ENCODE measurements at regions not wholly inside any gene's neighbourhood (a gene's known extent, or its start where the extent isn't known, plus 50 kb on each side); places are given as distances from the start of the nearest gene placed in this dataset.

DNA sequence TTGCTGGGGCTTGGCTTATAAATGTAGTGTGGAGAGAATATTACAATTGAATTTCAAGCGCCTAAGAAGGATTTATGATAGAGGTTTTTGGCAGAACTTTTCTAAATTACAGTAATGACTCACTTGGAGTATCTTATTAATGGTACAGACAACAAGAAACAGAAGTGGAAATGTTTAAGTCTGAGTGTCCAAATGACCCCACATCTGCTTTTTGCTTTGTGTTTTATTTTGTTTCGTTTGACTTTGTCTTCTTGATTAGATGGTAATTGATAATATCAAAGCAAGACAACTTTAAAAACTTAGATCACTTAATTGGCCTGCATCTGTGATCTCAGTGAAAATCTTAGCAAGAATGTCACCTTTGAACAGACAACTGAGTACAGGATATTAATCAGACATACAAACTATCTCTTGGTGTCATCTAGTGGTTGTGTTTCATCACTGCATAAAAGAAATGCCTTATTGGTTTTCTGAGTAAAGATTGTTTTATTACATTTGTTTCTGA is 577.4 kb downstream of the ISL1 start:
- TF ChIP-seq, protein P1, sequence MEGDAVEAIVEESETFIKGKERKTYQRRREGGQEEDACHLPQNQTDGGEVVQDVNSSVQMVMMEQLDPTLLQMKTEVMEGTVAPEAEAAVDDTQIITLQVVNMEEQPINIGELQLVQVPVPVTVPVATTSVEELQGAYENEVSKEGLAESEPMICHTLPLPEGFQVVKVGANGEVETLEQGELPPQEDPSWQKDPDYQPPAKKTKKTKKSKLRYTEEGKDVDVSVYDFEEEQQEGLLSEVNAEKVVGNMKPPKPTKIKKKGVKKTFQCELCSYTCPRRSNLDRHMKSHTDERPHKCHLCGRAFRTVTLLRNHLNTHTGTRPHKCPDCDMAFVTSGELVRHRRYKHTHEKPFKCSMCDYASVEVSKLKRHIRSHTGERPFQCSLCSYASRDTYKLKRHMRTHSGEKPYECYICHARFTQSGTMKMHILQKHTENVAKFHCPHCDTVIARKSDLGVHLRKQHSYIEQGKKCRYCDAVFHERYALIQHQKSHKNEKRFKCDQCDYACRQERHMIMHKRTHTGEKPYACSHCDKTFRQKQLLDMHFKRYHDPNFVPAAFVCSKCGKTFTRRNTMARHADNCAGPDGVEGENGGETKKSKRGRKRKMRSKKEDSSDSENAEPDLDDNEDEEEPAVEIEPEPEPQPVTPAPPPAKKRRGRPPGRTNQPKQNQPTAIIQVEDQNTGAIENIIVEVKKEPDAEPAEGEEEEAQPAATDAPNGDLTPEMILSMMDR (IDR thresholded peaks at IDR 0.05), result peak; percentile 64
- H3K9me3 Mint-ChIP-seq (ENCODE audit: low read depth), result no peaks in the 10 kb centered on the region
- no peak overlapping the region for H3K4me3 Mint-ChIP-seq (ENCODE audit: unreplicated experiment)
- no peaks in the 10 kb centered on the region for H3K36me3 Mint-ChIP-seq (ENCODE audit: low read depth)
- peaks cover 1% of the 10 kb centered on the region for H3K27me3 Mint-ChIP-seq (ENCODE audit: low read depth)
- no peaks in the 10 kb centered on the region for H3K4me1 Mint-ChIP-seq (ENCODE audit: low read depth)
- DNase-seq (ENCODE audit: low spot score), result no peak
- no peak overlapping the region for H3K27ac Mint-ChIP-seq (ENCODE audit: unreplicated experiment)

DNA sequence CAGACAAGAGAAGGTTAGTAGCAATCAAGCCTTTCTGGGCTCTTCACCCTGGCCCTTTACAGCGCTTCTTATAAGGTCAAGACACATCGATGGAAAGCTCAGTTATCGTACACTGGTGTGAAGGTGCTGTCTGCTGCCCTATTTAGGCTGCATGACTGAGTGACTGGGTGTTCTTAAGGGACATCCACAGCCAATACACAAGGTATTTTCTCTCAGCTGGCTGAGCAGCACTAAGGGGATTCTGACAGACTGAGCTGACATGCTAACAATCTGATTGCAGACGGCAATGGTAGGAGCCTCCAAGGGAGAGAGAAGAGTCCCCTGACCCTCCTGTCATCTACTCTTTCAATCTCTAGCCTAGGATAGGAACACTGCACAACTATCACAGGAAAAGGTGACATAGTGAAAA is 577.9 kb downstream of the ISL1 start:
- H3K27me3 Mint-ChIP-seq (ENCODE audit: low read depth), result peaks cover 1% of the 10 kb centered on the region
- H3K9me3 Mint-ChIP-seq (ENCODE audit: low read depth), result no peaks in the 10 kb centered on the region
- TF ChIP-seq, protein P1 (IDR thresholded peaks at IDR 0.05), result no peak
- H3K36me3 Mint-ChIP-seq (ENCODE audit: low read depth), result no peaks in the 10 kb centered on the region
- no peak overlapping the region for H3K27ac Mint-ChIP-seq (ENCODE audit: unreplicated experiment)
- no peaks in the 10 kb centered on the region for H3K4me1 Mint-ChIP-seq (ENCODE audit: low read depth)
- no peak overlapping the region for H3K4me3 Mint-ChIP-seq (ENCODE audit: unreplicated experiment)
- no peak for DNase-seq (ENCODE audit: low spot score)

DNA sequence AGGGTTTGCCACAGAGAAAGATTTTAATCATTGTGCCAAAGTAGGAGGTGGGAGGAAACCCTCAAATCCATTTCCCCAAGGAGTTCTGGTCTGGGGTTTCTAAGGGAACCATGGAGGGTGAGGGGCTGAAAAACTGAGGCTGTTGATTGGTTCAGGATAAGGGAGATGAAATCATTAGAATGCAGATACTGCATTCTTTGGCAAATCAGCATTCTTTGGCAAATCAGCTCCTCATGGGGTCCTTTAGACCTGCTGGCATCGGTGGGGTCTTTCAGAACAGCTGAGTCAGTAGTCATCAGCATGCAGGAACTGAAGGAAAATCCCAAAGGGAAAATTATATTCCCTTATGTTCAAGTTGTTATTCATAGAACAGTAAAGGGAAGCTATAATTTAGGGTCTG is 585.5 kb downstream of the ISL1 start:
- H3K27ac Mint-ChIP-seq (ENCODE audit: unreplicated experiment), result no peak overlapping the region
- no peaks in the 10 kb centered on the region for H3K4me1 Mint-ChIP-seq (ENCODE audit: low read depth)

DNA sequence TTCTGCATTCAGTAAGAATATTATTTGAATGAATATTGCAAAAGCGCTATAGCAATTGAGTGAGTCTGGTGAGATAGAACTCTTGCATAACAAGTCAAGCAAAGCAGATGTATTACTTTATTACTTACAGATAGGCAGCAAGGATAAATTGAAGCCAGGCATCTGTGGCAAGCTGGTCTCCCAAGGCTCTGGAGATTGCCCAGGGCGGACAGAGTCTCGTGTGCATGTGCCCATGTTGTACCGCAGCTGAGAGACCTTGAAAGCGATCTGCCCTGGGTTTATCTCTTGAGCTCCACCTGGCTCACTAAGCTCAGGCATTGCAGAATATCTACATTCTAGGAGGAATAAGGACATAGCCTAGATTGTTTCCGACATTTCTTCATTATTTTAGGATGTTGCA is 591.6 kb downstream of the ISL1 start:
- no peaks in the 10 kb centered on the region for H3K9me3 Mint-ChIP-seq (ENCODE audit: low read depth)
- DNase-seq (ENCODE audit: low spot score), result no peak
- H3K36me3 Mint-ChIP-seq (ENCODE audit: low read depth), result no peaks in the 10 kb centered on the region
- H3K27me3 Mint-ChIP-seq (ENCODE audit: low read depth), result peaks cover 2% of the 10 kb centered on the region
- TF ChIP-seq, protein P1 (IDR thresholded peaks at IDR 0.05), result no peak
- H3K27ac Mint-ChIP-seq (ENCODE audit: unreplicated experiment), result no peak overlapping the region
- H3K4me1 Mint-ChIP-seq (ENCODE audit: low read depth), result no peaks in the 10 kb centered on the region
- H3K4me3 Mint-ChIP-seq (ENCODE audit: unreplicated experiment), result no peak overlapping the region

More for the DNA sequence above, 585.5 kb downstream of the ISL1 start:
- H3K27me3 Mint-ChIP-seq (ENCODE audit: low read depth), result no peaks in the 10 kb centered on the region
- TF ChIP-seq, protein P1 (IDR thresholded peaks at IDR 0.05), result no peak
- no peaks in the 10 kb centered on the region for H3K9me3 Mint-ChIP-seq (ENCODE audit: low read depth)
- H3K4me3 Mint-ChIP-seq (ENCODE audit: unreplicated experiment), result no peak overlapping the region
- no peak for DNase-seq (ENCODE audit: low spot score)
- no peaks in the 10 kb centered on the region for H3K36me3 Mint-ChIP-seq (ENCODE audit: low read depth)

DNA sequence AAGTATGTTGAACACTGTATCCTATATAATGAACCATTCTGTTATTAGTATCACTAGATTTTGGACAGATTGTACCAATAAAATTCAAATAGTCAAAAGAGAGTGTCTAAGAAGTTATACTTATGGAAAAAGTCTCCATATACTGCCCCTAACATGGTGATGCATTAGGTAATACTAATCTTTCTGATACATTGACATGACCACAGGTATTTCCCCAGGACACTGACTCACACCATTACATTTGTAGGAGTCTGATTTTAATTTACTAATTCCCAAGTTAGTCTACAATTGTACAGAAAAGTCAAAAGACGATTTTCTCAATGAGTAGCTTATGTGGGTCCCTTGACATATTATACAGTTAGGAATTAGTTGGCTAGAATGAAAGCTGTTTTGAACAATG is 593.8 kb downstream of the ISL1 start:
- H3K27ac Mint-ChIP-seq (ENCODE audit: unreplicated experiment), result no peak overlapping the region
- H3K4me1 Mint-ChIP-seq (ENCODE audit: low read depth), result no peaks in the 10 kb centered on the region
- H3K27me3 Mint-ChIP-seq (ENCODE audit: low read depth), result peaks cover 6% of the 10 kb centered on the region
- H3K9me3 Mint-ChIP-seq (ENCODE audit: low read depth), result no peaks in the 10 kb centered on the region
- no peak for DNase-seq (ENCODE audit: low spot score)
- TF ChIP-seq, protein P1 (IDR thresholded peaks at IDR 0.05), result no peak
- H3K36me3 Mint-ChIP-seq (ENCODE audit: low read depth), result no peaks in the 10 kb centered on the region
- no peak overlapping the region for H3K4me3 Mint-ChIP-seq (ENCODE audit: unreplicated experiment)
